Adrenal gland (tissue), 9 donors: ENCODE measurements at regions not wholly inside any gene's neighbourhood (a gene's known extent, or its start where the extent isn't known, plus 50 kb on each side); places are given as distances from the start of the nearest gene placed in this dataset.

ENCODE experiments used
- DNase-seq, 7 donors: peaks; one replicate each; pipeline ENCODE4 v3.0.0-alpha.2; 2019 to 2020
- H3K27ac ChIP-seq, 5 donors: fragments of 200-600 bp; sonication (generic) in 4 of 5; 1 replicate in 3 of 5; 2 replicates in 2 of 5; pipeline versions ENCODE4 v1.5.1 to v1.8.0; 2016 to 2020; ENCODE audit warnings: mild to moderate bottlenecking in 1 of 5
- H3K27me3 ChIP-seq: fragments of 200-600 bp; 2 replicates; pipeline ENCODE4 v1.8.0; 2021
- H3K36me3 ChIP-seq, 2 donors: fragments of 200-600 bp; replicated peaks in 1 of 2; 1 replicate in 1 of 2; 2 replicates in 1 of 2; pipeline versions ENCODE4 v1.5.1 to v1.8.0; 2018 to 2022
- H3K4me1 ChIP-seq, 2 donors: fragments of 200-600 bp; replicated peaks in 1 of 2; 1 replicate in 1 of 2; 2 replicates in 1 of 2; pipeline versions ENCODE4 v1.5.1 to v1.8.0; 2018 to 2021
- H3K4me3 ChIP-seq, 4 donors: fragments of 200-600 bp; sonication (generic) in 3 of 4; one replicate each; pipeline ENCODE4 v1.5.1; 2016 to 2018
- H3K9me3 ChIP-seq, 3 donors: fragments of 200-600 bp; sonication (generic) in 1 of 3; replicated peaks in 1 of 3; 1 replicate in 2 of 3; 2 replicates in 1 of 3; pipeline versions ENCODE4 v1.5.1 to v1.8.0; 2016 to 2021
- CTCF ChIP-seq, 6 experiments: fragments of 450-650 bp in 4 of 6; fragments of 200-600 bp in 2 of 6; sonication (generic) in 1 of 6; IDR thresholded peaks; 1 replicate in 5 of 6; 2 replicates in 1 of 6; pipeline versions ENCODE4 v1.5.1 to v1.8.0; 2016 to 2021; ENCODE audit warnings: antibody characterized with exemption in 6 of 6, mild to moderate bottlenecking in 2 of 6, moderate library complexity in 1 of 6
- POLR2A ChIP-seq, 2 donors: fragments of 450-650 bp; IDR thresholded peaks; one replicate each; pipeline ENCODE4 v1.6.1; 2017; ENCODE audit warnings: antibody characterized with exemption in 2 of 2, mild to moderate bottlenecking in 2 of 2, moderate library complexity in 1 of 2
- WGBS, 4 donors: extraction: QIAGEN DNeasy Blood & Tissue Kit in 2 of 4; methylation state at CpG; one replicate each; pipeline versions ENCODE4 v1.1.5 to v1.1.7; 2013 to 2017; 5-methylcytosine and 5-hydroxymethylcytosine counted together
- intact Hi-C, 2 donors: fragments of 100-400 bp; cut with DNase I; formaldehyde crosslinking; loops; one replicate each; pipeline versions ENCODE4 v1.14.1 to v1.15.0; 2022 to 2023
- donor health status: healthy with polysubstance abuse.
- donor health status: Bipolar disorder and iron deficiency.
- donor health status: DM: yes; HTN: yes; CAD: no.
- donor health status: DM: no; HTN: no; CAD: no.
- donor health status: DM: no; HTN: no; CAD: no.

DNA sequence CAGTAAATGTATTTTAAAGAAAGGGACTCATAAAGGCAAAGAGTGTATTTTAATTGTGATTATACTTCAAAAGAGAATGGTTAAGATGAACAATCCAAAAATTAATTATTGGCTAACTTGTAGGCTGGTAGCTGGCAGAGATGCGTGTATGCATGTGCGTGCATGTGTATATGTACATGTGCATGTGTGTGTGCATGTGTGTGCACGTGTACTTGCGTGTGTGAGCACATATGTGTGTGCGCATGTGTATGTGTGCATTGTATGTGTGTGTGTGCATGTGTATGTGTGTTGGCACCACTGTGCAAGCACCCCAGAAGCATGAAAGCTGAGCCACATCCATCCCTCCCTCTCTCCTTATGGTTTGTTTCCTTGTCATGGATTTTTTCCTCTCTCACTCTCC lies 83.0 kb upstream of the SLC1A3 start:
- no peak for DNase-seq
- H3K36me3 ChIP-seq = no peaks in the 10 kb centered on the region
- H3K27me3 ChIP-seq = no peaks in the 10 kb centered on the region
- WGBS, 4 donors = 83 to 88% (median 86%) methylated on average over 5 of the region's 5 CpGs
- intact Hi-C loops = no loop called here
- H3K27ac ChIP-seq = no peak overlapping the region
- H3K9me3 ChIP-seq = peaks cover 0 to 2% (median 0%) of the 10 kb centered on the region in 3 donors
- no peaks in the 10 kb centered on the region for H3K4me1 ChIP-seq
- no peak for TF ChIP-seq POLR2A (IDR thresholded peaks at IDR 0.05)
- TF ChIP-seq CTCF (IDR thresholded peaks at IDR 0.05) = no peak
- H3K4me3 ChIP-seq = no peak overlapping the region

- no peak for DNase-seq
- Histone ChIP-seq H3K36me3 (no peaks in the 10 kb centered on the region), H3K27ac (no peak overlapping the region), H3K4me1 (no peaks in the 10 kb centered on the region), H3K9me3 (no peaks in the 10 kb centered on the region), H3K27me3 (no peaks in the 10 kb centered on the region), H3K4me3 (no peak overlapping the region)
- intact Hi-C loops = no loop called here
- WGBS, 4 donors = 75 to 85% (median 83%) methylated on average over 6 of the region's 6 CpGs
- TF ChIP-seq CTCF (IDR thresholded peaks at IDR 0.05) (no peak), POLR2A (IDR thresholded peaks at IDR 0.05) (no peak)
These were observed 82.5 kb upstream of the SLC1A3 start for GRCh38 chr5:36523926-36524325.

DNA sequence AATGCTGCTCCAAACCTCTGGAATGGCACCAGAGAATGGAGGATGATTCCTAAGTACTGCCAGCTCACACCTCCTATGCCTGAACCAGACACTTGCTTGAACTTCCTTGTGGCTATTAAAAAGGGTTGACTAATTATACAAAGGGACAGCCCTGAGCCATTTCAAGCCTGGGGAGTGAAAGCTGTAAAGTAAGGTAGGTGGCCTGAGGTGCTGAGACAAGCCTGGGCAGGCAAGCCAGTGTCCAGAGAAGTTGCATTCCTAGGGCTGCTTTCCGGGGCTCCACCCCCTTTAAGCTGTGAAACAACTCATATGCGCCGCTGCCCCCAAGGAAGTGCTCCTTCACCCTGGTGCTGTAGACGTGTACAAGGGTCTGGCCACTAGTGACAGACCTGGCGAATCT lies 79.9 kb upstream of the SLC1A3 start:
- WGBS, 4 donors = 84 to 90% (median 89%) methylated on average over 5 of the region's 5 CpGs
- DNase-seq = no peak
- no peaks in the 10 kb centered on the region for H3K36me3 ChIP-seq
- H3K27me3 ChIP-seq = peaks cover 2% of the 10 kb centered on the region
- no peaks in the 10 kb centered on the region for H3K9me3 ChIP-seq
- no peak overlapping the region for H3K27ac ChIP-seq
- TF ChIP-seq CTCF (IDR thresholded peaks at IDR 0.05) (no peak), POLR2A (IDR thresholded peaks at IDR 0.05) (no peak)
- H3K4me3 ChIP-seq = no peak overlapping the region
- H3K4me1 ChIP-seq = no peaks in the 10 kb centered on the region
- intact Hi-C loops = no loop called here

- intact Hi-C loops = no loop called here
- H3K36me3 ChIP-seq = no peaks in the 10 kb centered on the region
- no peaks in the 10 kb centered on the region for H3K9me3 ChIP-seq
- 61 to 77% (median 66%) methylated on average over 6 of the region's 6 CpGs for WGBS, 4 donors
- TF ChIP-seq CTCF (IDR thresholded peaks at IDR 0.05) = no peak
- TF ChIP-seq POLR2A (IDR thresholded peaks at IDR 0.05) = no peak
- peaks cover 7% of the 10 kb centered on the region for H3K27me3 ChIP-seq
- no peak overlapping the region for H3K27ac ChIP-seq
- no peak overlapping the region for H3K4me3 ChIP-seq
- no peak for DNase-seq
- H3K4me1 ChIP-seq = no peaks in the 10 kb centered on the region
These were observed 77.8 kb upstream of the SLC1A3 start for GRCh38 chr5:36528588-36528987.
